Endodermal cell (in vitro differentiated cells): ENCODE measurements at regions not wholly inside any gene's neighbourhood (a gene's known extent, or its start where the extent isn't known, plus 50 kb on each side); places are given as distances from the start of the nearest gene placed in this dataset.

Experiments
- DNase-seq: peaks from one replicate; pipeline ENCODE4 v3.0.0-alpha.2; 2017
- H3K27ac ChIP-seq: 2 replicates; pipeline ENCODE4 v1.5.1; 2013; ENCODE audit warnings: mild to moderate bottlenecking, low read depth, low read length, moderate library complexity
- H3K27me3 ChIP-seq: 2 replicates; pipeline ENCODE4 v1.6.1; 2013; ENCODE audit warnings: mild to moderate bottlenecking, low read length, moderate library complexity; ENCODE audit not compliant: insufficient read depth, control insufficient read depth, poor library complexity, severe bottlenecking
- H3K36me3 ChIP-seq: 2 replicates; pipeline ENCODE4 v1.7.0; 2013; ENCODE audit warnings: mild to moderate bottlenecking, low read length, moderate library complexity; ENCODE audit not compliant: control insufficient read depth, insufficient read depth
- H3K4me1 ChIP-seq: one replicate; pipeline ENCODE4 v1.7.0; 2013; ENCODE audit warnings: low read length; ENCODE audit not compliant: control insufficient read depth, insufficient read depth
- H3K4me3 ChIP-seq: 2 replicates; pipeline ENCODE4 v1.5.1; 2013; ENCODE audit warnings: mild to moderate bottlenecking, low read length, moderate library complexity
- H3K9ac ChIP-seq: 2 replicates; pipeline ENCODE4 v1.6.1; 2013; ENCODE audit warnings: mild to moderate bottlenecking, low read length, moderate library complexity; ENCODE audit not compliant: poor library complexity, severe bottlenecking; ENCODE audit errors: extremely low read depth
- H3K9me3 ChIP-seq: 2 replicates; pipeline ENCODE4 v1.6.1; 2013; ENCODE audit warnings: mild to moderate bottlenecking, low read length, moderate library complexity; ENCODE audit not compliant: control insufficient read depth
- H3K27ac Mint-ChIP-seq: 2 replicates; pipeline ENCODE4 v1.8.0; 2020; ENCODE audit warnings: mixed read lengths
- H3K27me3 Mint-ChIP-seq: 2 replicates; pipeline ENCODE4 v1.8.0; 2021; ENCODE audit warnings: mild to moderate bottlenecking, mixed read lengths; ENCODE audit not compliant: insufficient read depth
- H3K36me3 Mint-ChIP-seq: 2 replicates; pipeline ENCODE4 v1.8.0; 2020; ENCODE audit warnings: low read depth, mixed read lengths
- H3K4me1 Mint-ChIP-seq: 2 replicates; pipeline ENCODE4 v1.8.0; 2020; ENCODE audit warnings: mixed read lengths
- H3K4me3 Mint-ChIP-seq: 2 replicates; pipeline ENCODE4 v1.8.0; 2020; ENCODE audit warnings: mild to moderate bottlenecking, moderate library complexity, mixed read lengths
- H3K9me3 Mint-ChIP-seq: 2 replicates; pipeline ENCODE4 v1.8.0; 2020; ENCODE audit warnings: mild to moderate bottlenecking, mixed read lengths
- CTCF ChIP-seq: fragments of 200-600 bp; sonication (generic); conservative IDR thresholded peaks from 2 replicates; pipeline ENCODE4 v1.5.0; 2021; ENCODE audit warnings: antibody characterized with exemption, mild to moderate bottlenecking
- WGBS, 2 experiments: methylation state at CpG; one replicate each; pipeline versions ENCODE4 v1.1.5 to v1.1.7; 2013; ENCODE audit warnings: missing lambda C conversion rate in 2 of 2, mixed read lengths in 1 of 2; ENCODE audit not compliant: insufficient coverage in 1 of 2, insufficient read length in 1 of 2; 5-methylcytosine and 5-hydroxymethylcytosine counted together

GRCh38 chr12:127771546-127771945 is 495.4 kb upstream of the TMEM132C start:
- H3K9me3 Mint-ChIP-seq = no peaks in the 10 kb centered on the region
- H3K4me1 ChIP-seq = no peaks in the 10 kb centered on the region
- H3K9me3 ChIP-seq = no peaks in the 10 kb centered on the region
- WGBS, 2 experiments = 83% methylated on average over 3 of the region's 3 CpGs
- H3K36me3 Mint-ChIP-seq = no peaks in the 10 kb centered on the region
- no peak for DNase-seq
- H3K4me1 Mint-ChIP-seq = no peaks in the 10 kb centered on the region
- H3K9ac ChIP-seq = no peak overlapping the region
- no peak overlapping the region for H3K4me3 ChIP-seq
- no peaks in the 10 kb centered on the region for H3K27me3 ChIP-seq
- no peak overlapping the region for H3K4me3 Mint-ChIP-seq
- no peak for TF ChIP-seq CTCF
- H3K27ac Mint-ChIP-seq = no peak overlapping the region
- H3K27me3 Mint-ChIP-seq = no peaks in the 10 kb centered on the region
- H3K27ac ChIP-seq = no peak overlapping the region
- H3K36me3 ChIP-seq = no peaks in the 10 kb centered on the region

GRCh38 chr12:127773520-127773919 is 493.4 kb upstream of the TMEM132C start:
- no peak overlapping the region for H3K27ac Mint-ChIP-seq
- H3K9me3 ChIP-seq = no peaks in the 10 kb centered on the region
- DNase-seq = peak; percentile 88
- no peak overlapping the region for H3K4me3 ChIP-seq
- H3K36me3 ChIP-seq = no peaks in the 10 kb centered on the region
- H3K4me1 ChIP-seq = no peaks in the 10 kb centered on the region
- H3K27me3 Mint-ChIP-seq = no peaks in the 10 kb centered on the region
- peaks cover 3% of the 10 kb centered on the region for H3K4me1 Mint-ChIP-seq
- no peak overlapping the region for H3K27ac ChIP-seq
- no peaks in the 10 kb centered on the region for H3K27me3 ChIP-seq
- no peaks in the 10 kb centered on the region for H3K36me3 Mint-ChIP-seq
- WGBS, 2 experiments = 61% methylated on average over 6 of the region's 6 CpGs; no CpG with 5 or more reads in 1 of the 2 experiments
- peak; percentile 83 for TF ChIP-seq CTCF
- no peaks in the 10 kb centered on the region for H3K9me3 Mint-ChIP-seq
- no peak overlapping the region for H3K4me3 Mint-ChIP-seq
- no peak overlapping the region for H3K9ac ChIP-seq

- H3K4me3 Mint-ChIP-seq = no peak overlapping the region
- no peak for DNase-seq
- H3K27ac Mint-ChIP-seq = no peak overlapping the region
- WGBS, 2 experiments = 63 to 87% methylated on average over 5 of the region's 5 CpGs
- Histone ChIP-seq H3K27ac (no peak overlapping the region), H3K4me3 (no peak overlapping the region), H3K9me3 (no peaks in the 10 kb centered on the region), H3K27me3 (no peaks in the 10 kb centered on the region), H3K9ac (no peak overlapping the region), H3K36me3 (no peaks in the 10 kb centered on the region), H3K4me1 (no peaks in the 10 kb centered on the region)
- H3K27me3 Mint-ChIP-seq = no peaks in the 10 kb centered on the region
- no peaks in the 10 kb centered on the region for H3K9me3 Mint-ChIP-seq
- peaks cover 6% of the 10 kb centered on the region for H3K4me1 Mint-ChIP-seq
- TF ChIP-seq CTCF = no peak
- no peaks in the 10 kb centered on the region for H3K36me3 Mint-ChIP-seq
Measured at GRCh38 chr12:127774828-127775227, 492.1 kb upstream of the TMEM132C start.
